Sigmoid colon (tissue), 6 donors: ENCODE measurements at regions not wholly inside any gene's neighbourhood (a gene's known extent, or its start where the extent isn't known, plus 50 kb on each side); places are given as distances from the start of the nearest gene placed in this dataset.

Experiments
- DNase-seq: peaks from one replicate; pipeline ENCODE4 v3.0.0-alpha.2; 2019
- H3K27ac ChIP-seq, 4 donors: fragments of 200-600 bp; sonication (generic); one replicate each; pipeline ENCODE4 v1.5.1; 2016 to 2019; ENCODE audit warnings: mild to moderate bottlenecking in 1 of 4
- H3K27me3 ChIP-seq, 3 donors: fragments of 200-600 bp; sonication (generic); one replicate each; pipeline ENCODE4 v1.5.1; 2019; ENCODE audit warnings: mild to moderate bottlenecking in 1 of 3
- H3K36me3 ChIP-seq, 4 donors: fragments of 200-600 bp; sonication (generic); one replicate each; pipeline ENCODE4 v1.5.1; 2016 to 2019
- H3K4me1 ChIP-seq, 4 donors: fragments of 200-600 bp; sonication (generic); one replicate each; pipeline ENCODE4 v1.5.1; 2017 to 2019
- H3K4me3 ChIP-seq, 4 donors: fragments of 200-600 bp; sonication (generic); one replicate each; pipeline ENCODE4 v1.5.1; 2017 to 2019; ENCODE audit warnings: mild to moderate bottlenecking in 2 of 4, moderate library complexity in 1 of 4
- H3K9me3 ChIP-seq, 4 donors: fragments of 200-600 bp in 3 of 4; sonication (generic) in 3 of 4; one replicate each; pipeline versions ENCODE4 v1.5.1 to v1.6.1; 2013 to 2019
- EP300 ChIP-seq, 4 donors: sonication (generic); formaldehyde crosslinking; IDR thresholded peaks; one replicate each; pipeline ENCODE4 v1.6.1; 2017; ENCODE audit warnings: antibody characterized with exemption in 4 of 4
- POLR2A ChIP-seq, 2 donors: fragments of 450-650 bp; IDR thresholded peaks; one replicate each; pipeline ENCODE4 v1.6.1; 2016; ENCODE audit warnings: antibody characterized with exemption in 2 of 2, mild to moderate bottlenecking in 2 of 2, moderate library complexity in 2 of 2
- POLR2AphosphoS5 ChIP-seq, 4 donors: sonication (generic); formaldehyde crosslinking; IDR thresholded peaks; one replicate each; pipeline ENCODE4 v1.6.1; 2017; ENCODE audit warnings: antibody characterized with exemption in 4 of 4
- WGBS, 2 donors: extraction: QIAGEN DNeasy Blood & Tissue Kit; methylation state at CpG; one replicate each; pipeline ENCODE4 v1.1.7; 2013; 5-methylcytosine and 5-hydroxymethylcytosine counted together
- intact Hi-C: fragments of 100-400 bp; cut with DNase I; formaldehyde crosslinking; loops from one replicate; pipeline ENCODE4 v1.15.1; 2023
- TF ChIP-seq, protein P1 (sequence below), 4 experiments: fragments of 450-650 bp in 3 of 4; fragments of 200-600 bp in 1 of 4; IDR thresholded peaks; one replicate each; pipeline ENCODE4 v1.5.1; 2016 to 2019; ENCODE audit warnings: antibody characterized with exemption in 4 of 4, mild to moderate bottlenecking in 3 of 4, moderate library complexity in 2 of 4
- donor health status: healthy with polysubstance abuse.
- donor health status: healthy.

DNA sequence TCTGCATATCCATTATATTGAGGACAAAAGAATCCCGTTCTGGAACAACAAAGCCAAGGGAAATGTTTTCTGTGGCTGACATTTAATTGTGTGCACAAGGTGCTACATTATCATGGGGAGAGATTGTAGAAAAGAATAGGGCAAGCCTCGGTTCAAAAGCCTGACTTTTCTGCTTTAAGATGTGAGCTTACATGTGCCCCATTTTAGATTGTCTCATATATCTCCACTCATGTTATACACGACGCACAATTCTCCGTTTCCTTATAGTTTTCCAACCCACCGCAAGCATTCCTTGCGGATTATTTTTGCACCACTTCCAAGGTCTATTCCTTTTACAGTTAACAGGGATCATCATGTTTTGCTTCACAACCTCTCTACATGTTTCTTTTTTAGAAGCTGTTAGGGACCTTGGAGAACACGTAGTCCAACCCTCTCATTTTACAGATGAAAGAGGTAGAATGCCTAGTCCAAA is 99.6 kb upstream of the MAML3 start:
- TF ChIP-seq POLR2A (IDR thresholded peaks at IDR 0.05) = no peak
- no peak for TF ChIP-seq POLR2AphosphoS5 (IDR thresholded peaks at IDR 0.05)
- TF ChIP-seq, protein P1, sequence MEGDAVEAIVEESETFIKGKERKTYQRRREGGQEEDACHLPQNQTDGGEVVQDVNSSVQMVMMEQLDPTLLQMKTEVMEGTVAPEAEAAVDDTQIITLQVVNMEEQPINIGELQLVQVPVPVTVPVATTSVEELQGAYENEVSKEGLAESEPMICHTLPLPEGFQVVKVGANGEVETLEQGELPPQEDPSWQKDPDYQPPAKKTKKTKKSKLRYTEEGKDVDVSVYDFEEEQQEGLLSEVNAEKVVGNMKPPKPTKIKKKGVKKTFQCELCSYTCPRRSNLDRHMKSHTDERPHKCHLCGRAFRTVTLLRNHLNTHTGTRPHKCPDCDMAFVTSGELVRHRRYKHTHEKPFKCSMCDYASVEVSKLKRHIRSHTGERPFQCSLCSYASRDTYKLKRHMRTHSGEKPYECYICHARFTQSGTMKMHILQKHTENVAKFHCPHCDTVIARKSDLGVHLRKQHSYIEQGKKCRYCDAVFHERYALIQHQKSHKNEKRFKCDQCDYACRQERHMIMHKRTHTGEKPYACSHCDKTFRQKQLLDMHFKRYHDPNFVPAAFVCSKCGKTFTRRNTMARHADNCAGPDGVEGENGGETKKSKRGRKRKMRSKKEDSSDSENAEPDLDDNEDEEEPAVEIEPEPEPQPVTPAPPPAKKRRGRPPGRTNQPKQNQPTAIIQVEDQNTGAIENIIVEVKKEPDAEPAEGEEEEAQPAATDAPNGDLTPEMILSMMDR (IDR thresholded peaks at IDR 0.05) = no peak
- no peak for TF ChIP-seq EP300 (IDR thresholded peaks at IDR 0.05)
- peaks cover 0 to 52% (median 48%) of the 10 kb centered on the region in 4 donors for H3K4me1 ChIP-seq
- intact Hi-C loops = loop anchor here (1.0 to 5.0 kb wide), 7 partner anchors 54 to 596 kb away; partner anchors contain the start of gene MAML3
- H3K4me3 ChIP-seq = peak overlapping the region in 3 of 4 donors; percentile 62 to 66 (median 65)
- H3K9me3 ChIP-seq = no peaks in the 10 kb centered on the region
- WGBS, 2 donors = 33 to 58% methylated on average over 8 of the region's 8 CpGs
- no peaks in the 10 kb centered on the region for H3K36me3 ChIP-seq
- no peak for DNase-seq
- no peaks in the 10 kb centered on the region for H3K27me3 ChIP-seq
- peak overlapping the region; percentile 88 to 93 (median 92) for H3K27ac ChIP-seq

DNA sequence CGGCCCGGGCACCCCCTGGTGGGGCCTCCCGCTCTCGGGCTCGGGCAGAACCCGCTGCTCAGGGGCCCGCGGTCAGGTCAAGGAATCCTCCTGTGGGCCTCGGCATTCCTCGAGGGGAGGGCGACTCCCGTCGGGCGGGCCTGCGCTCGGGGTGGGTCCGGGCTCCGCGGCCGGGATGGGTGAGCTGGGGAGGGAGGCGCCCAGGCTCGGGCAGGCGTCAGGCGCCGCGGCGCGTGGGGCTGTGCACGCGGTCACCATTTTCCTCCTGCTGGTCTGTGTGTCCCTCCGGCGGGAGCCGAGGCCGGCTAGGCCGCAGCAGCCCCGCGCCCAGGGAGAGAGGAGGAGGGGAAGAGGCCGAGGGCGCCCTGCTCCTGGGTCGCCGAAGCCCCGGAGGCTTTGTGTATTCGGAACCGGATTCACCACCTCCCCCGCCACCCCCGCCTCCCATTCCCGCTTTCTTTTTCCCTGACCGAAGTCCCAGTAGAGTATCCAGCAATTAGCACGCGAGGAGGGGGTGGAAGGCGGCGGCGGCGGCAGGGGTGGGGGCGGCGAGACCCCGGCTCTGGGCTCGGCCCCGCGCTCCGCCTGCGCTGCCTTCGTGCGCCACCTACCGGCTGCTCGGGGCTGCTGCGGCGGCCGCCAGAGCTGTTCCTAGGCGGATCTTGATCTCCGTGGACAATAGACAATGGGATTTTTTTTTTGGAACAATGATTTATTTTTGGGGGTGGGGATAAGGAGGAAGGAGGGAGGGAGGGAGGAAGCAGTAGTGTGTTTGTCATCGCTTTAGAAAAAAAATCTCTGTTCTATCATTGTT is 99.0 kb upstream of the MAML3 start:
- Histone ChIP-seq H3K4me1 (peaks cover 0 to 50% (median 46%) of the 10 kb centered on the region in 4 donors), H3K9me3 (no peaks in the 10 kb centered on the region), H3K27me3 (no peaks in the 10 kb centered on the region), H3K4me3 (peak overlapping the region; percentile 38 to 66 (median 64)), H3K36me3 (no peaks in the 10 kb centered on the region), H3K27ac (peak overlapping the region; percentile 88 to 93 (median 92))
- DNase-seq = peak; percentile 85
- 0 to 1% methylated on average over 72 of the region's 72 CpGs for WGBS, 2 donors
- TF ChIP-seq POLR2A (IDR thresholded peaks at IDR 0.05) = no peak
- TF ChIP-seq POLR2AphosphoS5 (IDR thresholded peaks at IDR 0.05) = no peak
- TF ChIP-seq, protein P1 (IDR thresholded peaks at IDR 0.05) = peak; percentile 51 to 98 (median 68)
- intact Hi-C loops = loop anchor here (1.0 to 5.0 kb wide), 7 partner anchors 54 to 596 kb away; partner anchors contain the start of gene MAML3

DNA sequence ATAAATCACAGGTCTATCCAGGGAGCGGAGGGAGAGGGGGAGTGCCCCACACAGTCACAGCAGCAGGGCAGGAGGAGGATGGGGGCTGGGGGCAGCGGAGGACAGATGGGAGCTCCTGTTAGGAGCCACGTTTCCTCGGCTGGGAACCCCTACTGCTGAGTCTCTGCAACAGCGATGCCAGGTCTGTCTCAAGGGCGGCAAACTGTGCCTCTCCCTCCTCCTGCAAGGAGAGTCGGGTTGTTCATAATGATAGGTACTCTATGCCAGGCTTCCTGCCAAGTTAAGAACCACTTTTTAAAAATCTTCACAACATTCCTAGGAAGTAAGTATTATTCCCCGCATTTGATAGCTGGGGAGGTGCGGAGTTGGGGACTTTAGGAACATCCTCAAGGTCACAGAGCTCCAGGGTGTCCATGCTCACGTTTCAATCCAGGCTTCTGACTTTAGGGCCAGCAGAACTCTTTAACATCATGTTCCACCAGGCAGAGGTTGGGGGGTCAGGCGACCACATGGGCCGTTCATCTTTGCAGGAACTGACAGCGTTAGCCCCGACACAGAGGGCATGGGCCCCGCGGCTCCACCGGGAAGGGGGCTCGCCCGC is 98.3 kb upstream of the MAML3 start:
- peaks cover 0 to 43% (median 40%) of the 10 kb centered on the region in 4 donors for H3K4me1 ChIP-seq
- DNase-seq = peak; percentile 75
- peak overlapping the region; percentile 38 to 66 (median 64) for H3K4me3 ChIP-seq
- H3K36me3 ChIP-seq = no peaks in the 10 kb centered on the region
- WGBS, 2 donors = 11 to 25% methylated on average over 19 of the region's 19 CpGs
- no peak for TF ChIP-seq POLR2A (IDR thresholded peaks at IDR 0.05)
- H3K9me3 ChIP-seq = no peaks in the 10 kb centered on the region
- no peaks in the 10 kb centered on the region for H3K27me3 ChIP-seq
- intact Hi-C loops = loop anchor here (2.0 to 5.0 kb wide), 5 partner anchors 55 to 595 kb away; no protein-coding TSS in a partner anchor
- peak overlapping the region; percentile 88 to 93 (median 92) for H3K27ac ChIP-seq

DNA sequence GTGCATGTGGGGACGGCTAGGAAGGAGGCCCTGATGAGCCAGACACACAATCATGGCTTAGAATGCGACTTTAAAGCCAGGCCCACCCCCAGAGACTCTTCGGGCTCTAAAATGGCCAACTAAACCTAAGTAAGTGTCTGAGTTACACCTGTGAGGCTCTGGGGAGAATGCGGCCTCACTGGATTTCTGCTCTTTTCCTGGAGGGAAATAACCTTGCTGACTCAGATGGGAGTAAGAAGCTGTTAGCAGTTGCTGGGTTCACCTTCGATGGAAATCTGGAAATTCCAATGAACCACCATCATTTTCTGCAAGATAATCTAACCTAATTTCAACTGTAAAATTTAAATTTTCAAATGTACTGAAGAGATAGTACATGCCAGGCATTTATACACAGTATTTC is 97.6 kb upstream of the MAML3 start:
- intact Hi-C loops = loop anchor here (5.0 kb wide), 3 partner anchors 56 to 594 kb away; no protein-coding TSS in a partner anchor
- H3K27ac ChIP-seq = peak overlapping the region; percentile 88 to 93 (median 92)
- 82 to 90% methylated on average over 5 of the region's 5 CpGs for WGBS, 2 donors

DNA sequence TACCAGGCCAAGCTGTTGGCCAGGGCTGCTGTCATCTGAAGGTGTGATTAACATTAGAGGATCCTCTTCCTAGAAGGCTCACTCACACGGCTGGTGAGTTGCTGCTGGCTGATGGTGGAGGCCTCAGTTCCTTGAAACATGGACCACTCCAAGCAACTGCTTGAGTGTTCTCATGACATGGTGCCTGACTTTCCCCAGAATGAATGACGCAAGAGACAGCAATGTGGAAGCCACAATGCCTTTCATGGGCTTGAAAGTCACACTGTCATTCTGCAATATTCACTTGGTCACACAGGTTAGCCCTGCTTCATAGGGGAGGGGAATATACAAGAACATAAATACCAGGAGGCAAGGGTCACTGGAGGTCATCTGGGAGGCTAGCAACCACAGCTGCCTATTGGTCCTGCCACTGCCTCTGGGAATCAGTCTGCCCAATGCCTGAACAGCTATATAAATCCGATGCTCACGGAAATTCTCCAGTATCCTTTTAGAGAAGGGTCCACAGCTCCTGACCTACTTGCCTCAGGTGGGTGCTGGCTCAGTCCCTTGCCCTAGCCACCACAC is 97.1 kb upstream of the MAML3 start:
- Histone ChIP-seq H3K27me3 (no peaks in the 10 kb centered on the region), H3K9me3 (no peaks in the 10 kb centered on the region), H3K4me3 (no peak overlapping the region), H3K4me1 (peaks cover 0 to 36% (median 32%) of the 10 kb centered on the region in 4 donors), H3K36me3 (no peaks in the 10 kb centered on the region), H3K27ac (peak overlapping the region; percentile 88 to 93 (median 92))
- WGBS, 2 donors = 91 to 95% methylated on average over 4 of the region's 4 CpGs
- intact Hi-C loops = loop anchor here (5.0 kb wide), 3 partner anchors 56 to 594 kb away; no protein-coding TSS in a partner anchor
- no peak for TF ChIP-seq POLR2AphosphoS5 (IDR thresholded peaks at IDR 0.05)
- TF ChIP-seq EP300 (IDR thresholded peaks at IDR 0.05) = no peak
- TF ChIP-seq POLR2A (IDR thresholded peaks at IDR 0.05) = no peak
- TF ChIP-seq, protein P1 (IDR thresholded peaks at IDR 0.05) = no peak
- no peak for DNase-seq

More for the DNA sequence above, 97.6 kb upstream of the MAML3 start:
- Histone ChIP-seq H3K27me3 (no peaks in the 10 kb centered on the region), H3K36me3 (no peaks in the 10 kb centered on the region), H3K9me3 (no peaks in the 10 kb centered on the region), H3K4me1 (peaks cover 0 to 36% (median 33%) of the 10 kb centered on the region in 4 donors), H3K4me3 (no peak overlapping the region)
- no peak for DNase-seq
- TF ChIP-seq POLR2A (IDR thresholded peaks at IDR 0.05) = no peak
- no peak for TF ChIP-seq POLR2AphosphoS5 (IDR thresholded peaks at IDR 0.05)
